ENCODE measurements at regions not wholly inside any gene's neighbourhood (a gene's known extent, or its start where the extent isn't known, plus 50 kb on each side); places are given as distances from the start of the nearest gene placed in this dataset.
"Not testable (repeated sequence)": the region's sequence is repeated elsewhere in the genome, so short reads cannot be mapped to it uniquely, and the experiment has no call there.

DNA sequence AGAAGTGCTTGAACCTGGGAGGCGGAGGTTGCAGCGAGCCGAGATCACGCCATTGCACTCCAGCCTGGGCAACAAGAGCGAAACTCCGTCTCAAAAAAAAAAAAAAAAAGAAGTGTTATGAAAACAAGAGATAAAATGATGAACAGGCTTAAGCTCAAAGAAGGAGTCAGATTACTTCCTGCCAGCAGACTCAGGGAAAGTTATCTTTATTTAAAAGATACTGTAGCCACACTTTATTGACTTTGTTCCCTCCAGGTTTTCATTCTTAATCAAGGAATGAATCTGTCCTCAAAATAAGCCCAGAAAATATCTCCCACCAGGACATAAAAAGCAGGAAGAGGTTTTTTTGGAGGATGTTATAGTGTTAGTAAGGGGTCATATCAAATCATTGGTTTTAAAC, 176.5 kb upstream of the KCNMB2 start (continued):
- no peak for TF ChIP-seq HOXA9 (CRISPR knock-in tag; IDR thresholded peaks at IDR 0.05; ENCODE audit: borderline replicate concordance)
- no peak for TF ChIP-seq ATAD3A (CRISPR knock-in tag; IDR thresholded peaks at IDR 0.05)
- no peak for TF ChIP-seq POLR2AphosphoS2 (IDR thresholded peaks at IDR 0.05; ENCODE audit: low read depth, low read length)
- TF ChIP-seq ZSCAN31 (CRISPR knock-in tag; IDR thresholded peaks at IDR 0.05; ENCODE audit: low read depth): no peak
- TF ChIP-seq, protein P1, sequence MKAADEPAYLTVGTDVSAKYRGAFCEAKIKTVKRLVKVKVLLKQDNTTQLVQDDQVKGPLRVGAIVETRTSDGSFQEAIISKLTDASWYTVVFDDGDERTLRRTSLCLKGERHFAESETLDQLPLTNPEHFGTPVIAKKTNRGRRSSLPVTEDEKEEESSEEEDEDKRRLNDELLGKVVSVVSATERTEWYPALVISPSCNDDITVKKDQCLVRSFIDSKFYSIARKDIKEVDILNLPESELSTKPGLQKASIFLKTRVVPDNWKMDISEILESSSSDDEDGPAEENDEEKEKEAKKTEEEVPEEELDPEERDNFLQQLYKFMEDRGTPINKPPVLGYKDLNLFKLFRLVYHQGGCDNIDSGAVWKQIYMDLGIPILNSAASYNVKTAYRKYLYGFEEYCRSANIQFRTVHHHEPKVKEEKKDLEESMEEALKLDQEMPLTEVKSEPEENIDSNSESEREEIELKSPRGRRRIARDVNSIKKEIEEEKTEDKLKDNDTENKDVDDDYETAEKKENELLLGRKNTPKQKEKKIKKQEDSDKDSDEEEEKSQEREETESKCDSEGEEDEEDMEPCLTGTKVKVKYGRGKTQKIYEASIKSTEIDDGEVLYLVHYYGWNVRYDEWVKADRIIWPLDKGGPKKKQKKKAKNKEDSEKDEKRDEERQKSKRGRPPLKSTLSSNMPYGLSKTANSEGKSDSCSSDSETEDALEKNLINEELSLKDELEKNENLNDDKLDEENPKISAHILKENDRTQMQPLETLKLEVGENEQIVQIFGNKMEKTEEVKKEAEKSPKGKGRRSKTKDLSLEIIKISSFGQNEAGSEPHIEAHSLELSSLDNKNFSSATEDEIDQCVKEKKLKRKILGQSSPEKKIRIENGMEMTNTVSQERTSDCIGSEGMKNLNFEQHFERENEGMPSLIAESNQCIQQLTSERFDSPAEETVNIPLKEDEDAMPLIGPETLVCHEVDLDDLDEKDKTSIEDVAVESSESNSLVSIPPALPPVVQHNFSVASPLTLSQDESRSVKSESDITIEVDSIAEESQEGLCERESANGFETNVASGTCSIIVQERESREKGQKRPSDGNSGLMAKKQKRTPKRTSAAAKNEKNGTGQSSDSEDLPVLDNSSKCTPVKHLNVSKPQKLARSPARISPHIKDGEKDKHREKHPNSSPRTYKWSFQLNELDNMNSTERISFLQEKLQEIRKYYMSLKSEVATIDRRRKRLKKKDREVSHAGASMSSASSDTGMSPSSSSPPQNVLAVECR (CRISPR knock-in tag; IDR thresholded peaks at IDR 0.05; ENCODE audit: borderline replicate concordance): no peak
- no peak for TF ChIP-seq GLI4 (CRISPR knock-in tag; IDR thresholded peaks at IDR 0.05; ENCODE audit: borderline replicate concordance)
- no peak for TF ChIP-seq ZNF317 (CRISPR knock-in tag; IDR thresholded peaks at IDR 0.05)
- TF ChIP-seq SAFB2 (CRISPR knock-in tag; IDR thresholded peaks at IDR 0.05; ENCODE audit: borderline replicate concordance, low read depth): no peak
- no peak for TF ChIP-seq ZNF407 (CRISPR knock-in tag; IDR thresholded peaks at IDR 0.05; ENCODE audit: not compliant biosample characterization)

- in situ Hi-C loops (cut with HindIII; ENCODE audit: extremely low pct_ligation_motif_present, low pct_unique_long_range_greater_than_20kb); H3K4me1 ChIP-seq (ENCODE audit: insufficient read depth, low read length); H3K4me2 ChIP-seq (ENCODE audit: low read depth, low read length); intact Hi-C loops (cut with micrococcal nuclease; ENCODE audit: unreplicated experiment); H3K36me3 ChIP-seq (replicated peaks in 1 of 2; ENCODE audit: control insufficient read depth in 1 of 2, insufficient read depth in 2 of 2, low read length in 2 of 2); H3K9me3 ChIP-seq (ENCODE audit: low read length); H3K4me3 ChIP-seq (replicated peaks in 1 of 3; ENCODE audit: insufficient read depth in 1 of 3, low read depth in 2 of 3, low read length in 3 of 3); POLR2A ChIA-PET; H3K9ac ChIP-seq (ENCODE audit: insufficient read depth, low read depth, low read length); H3K27me3 ChIP-seq (ENCODE audit: control insufficient read depth in 1 of 2, insufficient read depth in 2 of 2, low read length in 2 of 2); FAIRE-seq; DNase-seq (ENCODE audit: low spot score); H3K27ac ChIP-seq (ENCODE audit: extremely low read length, insufficient read depth, low read length); ATAC-seq; H4K20me1 ChIP-seq (ENCODE audit: insufficient read depth, low read length); CTCF ChIA-PET (ENCODE audit: low intra/inter-chr PET ratio, low total read pairs); H3K79me2 ChIP-seq (ENCODE audit: insufficient read depth, low read length); H2AFZ ChIP-seq (ENCODE audit: low read length); BruUV-seq (replicated peaks): not testable (repeated sequence)
- WGBS (ENCODE audit: low lambda C conversion rate): 5% methylated on average over 2 of the region's 2 CpGs
Observed at GRCh38 chr3:178363048-178363447, 173.2 kb upstream of the KCNMB2 start.
